ENCODE measurements at regions not wholly inside any gene's neighbourhood (a gene's known extent, or its start where the extent isn't known, plus 50 kb on each side); places are given as distances from the start of the nearest gene placed in this dataset.

- no peaks in the 10 kb centered on the region for H3K27me3 ChIP-seq
- H3K9me3 ChIP-seq, result no peaks in the 10 kb centered on the region
- no peak for DNase-seq
- no peaks in the 10 kb centered on the region for H3K36me3 ChIP-seq
- H3K4me1 ChIP-seq, result no peaks in the 10 kb centered on the region
- H3K4me3 ChIP-seq (ENCODE audit: low read depth, low read length), result no peak overlapping the region
- TF ChIP-seq CTCF (IDR thresholded peaks at IDR 0.05; ENCODE audit: low read depth, low read length), result no peak
Measured at GRCh38 chr7:106480161-106480579, 180.8 kb downstream of the CCDC71L start.

GRCh38 chr7:106476751-106477150, 184.2 kb downstream of the CCDC71L start:
- Histone ChIP-seq H3K27me3 (no peaks in the 10 kb centered on the region), H3K36me3 (no peaks in the 10 kb centered on the region), H3K4me1 (no peaks in the 10 kb centered on the region), H3K9me3 (no peaks in the 10 kb centered on the region), H3K4me3 (ENCODE audit: low read depth, low read length) (no peak overlapping the region)
- no peak for TF ChIP-seq CTCF (IDR thresholded peaks at IDR 0.05; ENCODE audit: low read depth, low read length)
- no peak for DNase-seq

GRCh38 chr7:106472741-106473140, 188.0 kb upstream of the NAMPT start:
- no peaks in the 10 kb centered on the region for H3K9me3 ChIP-seq
- no peak overlapping the region for H3K4me3 ChIP-seq (ENCODE audit: low read depth, low read length)
- DNase-seq, result no peak
- no peaks in the 10 kb centered on the region; the same call in 1 of the 2 replicates for H3K4me1 ChIP-seq
- H3K27me3 ChIP-seq, result no peaks in the 10 kb centered on the region
- TF ChIP-seq CTCF (IDR thresholded peaks at IDR 0.05; ENCODE audit: low read depth, low read length), result no peak
- no peaks in the 10 kb centered on the region for H3K36me3 ChIP-seq

GRCh38 chr7:106471686-106472440, 187.1 kb upstream of the NAMPT start:
- Histone ChIP-seq H3K9me3 (no peaks in the 10 kb centered on the region), H3K4me3 (ENCODE audit: low read depth, low read length) (no peak overlapping the region), H3K36me3 (no peaks in the 10 kb centered on the region), H3K27me3 (no peaks in the 10 kb centered on the region), H3K4me1 (no peaks in the 10 kb centered on the region; the same call in 1 of the 2 replicates)
- DNase-seq, result no peak
- no peak for TF ChIP-seq CTCF (IDR thresholded peaks at IDR 0.05; ENCODE audit: low read depth, low read length)

GRCh38 chr7:106471021-106471420, 186.2 kb upstream of the NAMPT start:
- Histone ChIP-seq H3K27me3 (no peaks in the 10 kb centered on the region), H3K4me3 (ENCODE audit: low read depth, low read length) (no peak overlapping the region), H3K36me3 (no peaks in the 10 kb centered on the region), H3K4me1 (no peaks in the 10 kb centered on the region; the same call in 1 of the 2 replicates), H3K9me3 (no peaks in the 10 kb centered on the region)
- DNase-seq, result no peak
- no peak for TF ChIP-seq CTCF (IDR thresholded peaks at IDR 0.05; ENCODE audit: low read depth, low read length)

GRCh38 chr7:106466867-106467266, 182.1 kb upstream of the NAMPT start:
- DNase-seq, result no peak
- TF ChIP-seq CTCF (IDR thresholded peaks at IDR 0.05; ENCODE audit: low read depth, low read length), result no peak
- Histone ChIP-seq H3K4me3 (ENCODE audit: low read depth, low read length) (no peak overlapping the region), H3K36me3 (no peaks in the 10 kb centered on the region), H3K27me3 (no peaks in the 10 kb centered on the region), H3K9me3 (no peaks in the 10 kb centered on the region), H3K4me1 (no peaks in the 10 kb centered on the region; the same call in 1 of the 2 replicates)
